ENCODE measurements at regions not wholly inside any gene's neighbourhood (a gene's known extent, or its start where the extent isn't known, plus 50 kb on each side); places are given as distances from the start of the nearest gene placed in this dataset.

DNA sequence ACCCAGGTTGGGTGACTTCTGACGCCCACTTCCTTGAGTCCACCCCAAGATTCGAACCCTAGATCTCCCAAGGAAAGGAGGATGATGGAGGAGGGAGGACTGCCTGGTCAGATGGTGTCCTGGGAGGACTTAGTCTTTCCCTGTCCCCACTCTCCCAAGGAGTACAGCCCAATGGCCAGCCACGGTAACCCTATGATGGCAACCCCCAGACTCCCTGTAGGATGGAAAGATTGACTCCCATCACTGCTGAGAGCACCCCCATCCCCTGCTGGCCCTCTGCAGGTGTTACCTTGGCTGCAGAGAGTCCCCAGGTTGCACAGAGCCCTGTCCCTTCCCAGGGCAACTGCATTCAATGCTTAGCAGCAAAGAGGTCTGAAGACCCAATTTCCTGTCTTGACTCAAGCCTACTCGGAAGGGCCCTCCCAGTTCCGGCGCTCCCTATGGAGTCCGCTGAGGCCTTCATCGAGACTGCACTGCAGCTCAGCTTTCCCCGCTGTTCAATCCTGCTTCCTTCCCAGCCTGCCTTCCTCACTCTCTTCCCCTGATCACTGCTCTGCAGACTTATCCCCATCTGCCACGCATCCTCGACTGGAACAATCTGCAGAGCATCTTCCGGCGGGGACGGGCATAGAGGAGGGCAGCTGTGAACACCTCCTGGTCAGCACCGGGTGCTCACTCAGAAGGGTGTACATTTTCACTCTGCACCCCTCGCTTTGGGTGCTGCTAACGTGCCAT is 50.8 kb upstream of the OCM2 start:
- DNase-seq (ENCODE audit: low read depth in 2 of 3, low spot score in 2 of 3): no peak

DNA sequence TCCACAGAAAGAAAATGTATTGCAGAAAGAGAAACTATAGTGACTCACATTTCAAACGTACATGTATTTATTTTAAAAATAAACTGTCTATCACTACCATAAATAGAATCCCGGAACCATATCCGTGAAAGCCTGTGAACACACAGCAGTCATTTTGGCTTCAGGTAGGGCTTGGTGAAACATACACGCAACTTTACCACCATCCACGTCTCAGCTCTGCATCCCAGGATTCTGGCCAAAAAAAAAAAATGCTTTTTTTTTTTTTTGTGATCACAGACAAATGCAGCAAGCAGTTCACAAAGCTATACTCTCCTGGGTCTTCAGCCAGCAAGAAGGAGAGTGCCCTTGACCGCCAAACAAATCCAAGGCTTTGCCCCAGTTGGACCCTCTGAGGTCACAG is 56.8 kb upstream of the OCM2 start:
- DNase-seq (ENCODE audit: low read depth in 2 of 3, low spot score in 2 of 3): no peak

DNA sequence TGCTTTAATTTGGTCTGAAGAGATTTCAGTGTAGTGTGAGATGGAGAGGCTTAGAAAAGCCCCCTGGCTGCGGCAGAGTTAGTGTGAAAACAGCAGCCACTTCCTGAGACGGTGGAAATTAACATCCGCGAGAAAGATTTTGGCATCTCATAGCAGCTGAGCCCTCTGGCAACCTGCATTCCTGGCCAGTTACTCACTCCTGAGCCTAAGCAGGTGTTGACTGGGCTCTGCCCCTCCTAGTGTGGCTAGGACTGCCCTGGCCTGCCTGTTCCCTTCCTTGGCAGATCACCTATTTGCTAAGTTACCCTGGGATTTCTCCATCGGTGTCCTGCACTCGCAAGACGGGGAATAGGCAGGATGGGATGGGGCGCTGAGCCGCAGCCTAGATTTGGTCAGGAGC is 57.6 kb upstream of the LMTK2 start:
- DNase-seq (ENCODE audit: low read depth in 2 of 3, low spot score in 2 of 3): no peak

DNA sequence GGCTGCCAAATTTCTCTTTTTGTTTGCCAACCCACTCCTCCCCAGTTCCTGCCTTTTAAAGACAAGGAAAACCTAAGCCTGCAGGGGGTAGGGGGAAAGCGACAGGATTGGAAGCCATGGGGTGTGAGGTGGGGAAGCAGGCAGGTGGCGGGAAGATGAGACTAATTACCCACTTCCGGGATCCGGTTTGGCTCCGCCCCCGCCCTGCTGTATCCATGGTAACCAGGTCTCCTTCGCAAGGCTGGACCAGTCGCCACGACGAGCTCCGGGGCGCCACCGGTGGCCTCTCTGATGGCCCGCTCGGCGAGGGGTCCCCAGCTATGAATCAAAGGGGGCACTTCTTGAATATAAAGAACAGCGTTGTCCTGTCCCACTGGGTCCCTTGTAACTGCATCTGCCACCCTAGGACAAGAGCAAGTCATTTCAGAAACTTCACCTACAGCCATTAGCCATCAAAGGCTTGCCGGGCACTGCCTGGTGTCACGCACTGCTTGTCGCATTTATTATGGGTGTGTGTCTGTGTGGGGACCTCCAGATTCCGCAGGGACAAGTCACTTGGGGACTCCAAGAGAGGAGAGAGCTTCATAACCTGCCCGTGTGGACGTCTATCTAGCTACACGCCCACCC is 55.4 kb upstream of the LMTK2 start:
- DNase-seq (ENCODE audit: low read depth in 2 of 3, low spot score in 2 of 3): peak; percentile 17 to 41 (median 25)

DNA sequence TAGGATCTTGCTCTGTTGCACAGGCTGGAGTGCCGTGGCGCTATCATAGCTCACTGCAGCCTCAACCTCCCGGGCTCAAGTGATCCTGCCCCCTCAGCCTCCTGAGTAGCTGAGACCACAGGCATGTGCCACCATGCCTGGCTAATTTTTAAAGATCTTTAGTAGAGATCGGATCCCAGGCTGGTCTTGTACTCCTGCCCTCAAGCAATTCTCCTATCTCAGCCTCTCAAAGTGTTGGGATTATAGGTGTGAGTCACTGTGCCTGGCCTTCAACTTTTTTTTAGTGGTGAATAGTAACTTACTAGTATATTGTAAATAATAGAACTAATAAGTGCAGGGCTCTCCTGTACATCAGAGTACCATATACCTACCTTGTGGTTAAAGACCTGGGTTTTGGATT is 52.1 kb upstream of the LMTK2 start:
- no peak for DNase-seq (ENCODE audit: low read depth in 2 of 3, low spot score in 2 of 3)

DNA sequence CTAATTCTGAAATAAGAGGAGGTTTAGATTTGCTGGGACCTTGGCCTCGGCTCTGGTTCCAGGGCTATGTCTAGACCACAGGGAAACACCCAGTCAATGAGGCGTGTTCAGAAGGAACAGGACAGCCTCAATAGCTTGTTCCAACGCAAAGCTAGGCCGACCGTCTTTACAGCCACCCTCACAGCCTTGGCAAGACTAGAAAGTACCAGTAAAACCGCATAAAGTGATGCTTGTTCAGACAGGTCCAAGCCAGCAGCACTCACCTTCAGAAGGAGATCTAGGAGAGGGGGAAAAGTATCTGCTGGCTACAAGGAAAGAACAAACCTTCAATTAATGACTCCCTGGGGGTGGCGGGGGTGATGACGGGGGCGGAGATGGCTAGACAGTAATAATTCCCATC is 50.1 kb upstream of the LMTK2 start:
- DNase-seq (ENCODE audit: low read depth in 2 of 3, low spot score in 2 of 3): no peak

Data from activated CD8-positive, alpha-beta memory T cell treated with anti-CD3 and anti-CD28 coated beads for 48 hours (primary cell).